Duodenal mucosa (tissue), 2 donors: ENCODE measurements at regions not wholly inside any gene's neighbourhood (a gene's known extent, or its start where the extent isn't known, plus 50 kb on each side); places are given as distances from the start of the nearest gene placed in this dataset.

ENCODE experiments used
- H3K27ac ChIP-seq: one replicate; pipeline ENCODE4 v1.7.0; 2013; ENCODE audit warnings: low read depth, low read length
- H3K27me3 ChIP-seq, 2 donors: one replicate each; pipeline ENCODE4 v1.7.0; 2013; ENCODE audit warnings: low read length in 2 of 2, control low read depth in 1 of 2; ENCODE audit not compliant: insufficient read depth in 2 of 2, control insufficient read depth in 1 of 2
- H3K36me3 ChIP-seq, 2 donors: one replicate each; pipeline ENCODE4 v1.7.0; 2013; ENCODE audit warnings: low read length in 2 of 2, control low read depth in 1 of 2; ENCODE audit not compliant: insufficient read depth in 2 of 2, control insufficient read depth in 1 of 2
- H3K4me1 ChIP-seq, 2 donors: one replicate each; pipeline ENCODE4 v1.7.0; 2013; ENCODE audit warnings: low read length in 2 of 2, control low read depth in 1 of 2; ENCODE audit not compliant: insufficient read depth in 2 of 2, control insufficient read depth in 1 of 2
- H3K4me3 ChIP-seq, 2 donors: one replicate each; pipeline ENCODE4 v1.7.0; 2013; ENCODE audit warnings: low read length in 2 of 2, low read depth in 1 of 2
- H3K9ac ChIP-seq, 2 donors: one replicate each; pipeline ENCODE4 v1.7.0; 2013; ENCODE audit warnings: low read length in 2 of 2, low read depth in 1 of 2
- H3K9me3 ChIP-seq, 2 donors: one replicate each; pipeline ENCODE4 v1.7.0; 2013; ENCODE audit warnings: low read length in 2 of 2, control low read depth in 1 of 2; ENCODE audit not compliant: control insufficient read depth in 1 of 2

DNA sequence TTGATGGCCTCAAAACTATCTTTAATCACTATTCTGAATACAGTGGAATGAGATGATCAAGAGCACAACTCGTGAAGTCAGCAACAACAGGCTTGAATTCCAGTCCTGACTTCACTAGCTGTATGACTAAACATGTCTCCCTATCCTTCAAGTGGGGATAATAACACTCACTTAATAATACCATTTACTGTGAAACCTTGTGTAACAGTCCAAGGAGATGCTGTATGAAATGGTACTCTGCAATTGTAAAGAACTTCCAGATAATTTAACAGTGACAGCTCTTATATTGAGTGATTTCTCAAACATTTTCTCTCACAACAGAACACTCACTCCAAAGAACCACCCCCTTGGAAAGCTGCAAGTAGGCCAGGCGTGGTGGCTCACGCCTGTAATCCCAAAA is 823.1 kb downstream of the DIAPH3 start:
- H3K9me3 ChIP-seq, result no peaks in the 10 kb centered on the region
- no peaks in the 10 kb centered on the region for H3K27me3 ChIP-seq
- no peak overlapping the region for H3K9ac ChIP-seq
- H3K27ac ChIP-seq, result no peak overlapping the region
- no peak overlapping the region for H3K4me3 ChIP-seq
- no peaks in the 10 kb centered on the region for H3K36me3 ChIP-seq
- H3K4me1 ChIP-seq, result no peaks in the 10 kb centered on the region

DNA sequence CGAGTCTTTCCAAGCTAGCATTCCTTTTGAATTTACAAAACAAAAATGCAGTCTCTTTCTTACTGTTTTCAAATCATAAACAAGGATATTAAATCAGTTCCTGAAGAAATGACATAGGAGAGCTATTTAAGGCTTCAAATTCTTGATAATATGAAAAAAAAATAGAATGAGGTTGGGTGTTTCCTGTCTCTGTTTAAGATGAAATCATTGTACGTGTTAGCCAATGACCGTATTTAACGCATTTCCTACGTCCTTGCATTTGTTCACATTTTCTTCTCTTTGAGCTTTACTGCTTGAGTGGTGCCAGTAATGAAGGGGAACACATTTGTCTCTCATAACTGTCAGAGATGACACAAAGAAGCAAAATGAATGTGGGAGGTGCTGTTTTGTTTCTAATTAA is 821.3 kb downstream of the DIAPH3 start:
- H3K27ac ChIP-seq, result no peak overlapping the region
- no peak overlapping the region for H3K4me3 ChIP-seq
- H3K9ac ChIP-seq, result no peak overlapping the region
- H3K27me3 ChIP-seq, result no peaks in the 10 kb centered on the region
- H3K4me1 ChIP-seq, result no peaks in the 10 kb centered on the region
- H3K9me3 ChIP-seq, result no peaks in the 10 kb centered on the region
- H3K36me3 ChIP-seq, result no peaks in the 10 kb centered on the region

- Histone ChIP-seq H3K9ac (no peak overlapping the region), H3K9me3 (no peaks in the 10 kb centered on the region), H3K36me3 (no peaks in the 10 kb centered on the region), H3K4me3 (no peak overlapping the region), H3K4me1 (no peaks in the 10 kb centered on the region), H3K27ac (no peak overlapping the region), H3K27me3 (no peaks in the 10 kb centered on the region)
Observed at GRCh38 chr13:59343132-59343531, 820.6 kb downstream of the DIAPH3 start.

- H3K9ac ChIP-seq, result no peak overlapping the region
- H3K27me3 ChIP-seq, result no peaks in the 10 kb centered on the region
- no peak overlapping the region for H3K27ac ChIP-seq
- no peaks in the 10 kb centered on the region for H3K36me3 ChIP-seq
- no peaks in the 10 kb centered on the region for H3K4me1 ChIP-seq
- H3K9me3 ChIP-seq, result no peaks in the 10 kb centered on the region
- no peak overlapping the region for H3K4me3 ChIP-seq
Observed at GRCh38 chr13:59343993-59344822, 819.5 kb downstream of the DIAPH3 start.

- Histone ChIP-seq H3K36me3 (no peaks in the 10 kb centered on the region), H3K27me3 (no peaks in the 10 kb centered on the region), H3K27ac (no peak overlapping the region), H3K9ac (no peak overlapping the region), H3K4me3 (no peak overlapping the region), H3K9me3 (no peaks in the 10 kb centered on the region), H3K4me1 (no peaks in the 10 kb centered on the region)
Observed at GRCh38 chr13:59345311-59345710, 818.4 kb downstream of the DIAPH3 start.

DNA sequence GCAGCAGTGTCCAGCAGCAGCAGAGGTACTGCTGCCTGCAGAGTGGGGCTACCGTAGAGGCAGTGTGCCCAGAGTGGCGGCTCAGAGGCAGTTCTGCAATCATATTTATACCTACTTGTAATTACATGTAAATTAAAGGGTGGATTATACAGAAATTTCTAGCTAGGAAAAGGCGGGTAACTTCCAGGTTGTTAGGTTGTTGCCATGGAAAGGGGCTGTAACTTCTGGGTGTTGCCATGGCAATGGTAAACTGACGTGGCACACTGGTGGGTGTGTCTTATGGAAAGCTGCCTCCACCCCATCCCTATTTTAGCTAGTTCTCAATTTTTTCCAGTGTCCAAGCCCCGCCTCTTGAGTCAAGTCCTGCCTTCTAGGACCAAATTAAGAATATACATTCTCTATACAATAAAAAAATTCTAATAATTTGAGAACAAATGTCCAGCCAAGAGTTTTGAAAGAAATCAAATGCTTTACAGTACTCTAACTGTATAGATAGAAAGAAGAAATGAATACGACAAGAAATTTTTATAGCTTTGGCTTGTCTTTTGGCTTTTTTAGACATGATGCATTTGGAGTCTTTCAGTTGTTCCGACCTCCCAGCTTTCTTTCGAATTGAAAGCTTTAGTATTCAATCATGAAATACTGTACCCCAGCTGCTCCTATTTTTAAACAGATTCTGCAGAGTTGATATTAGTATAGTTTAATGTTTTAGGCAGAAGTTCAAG is 816.6 kb downstream of the DIAPH3 start:
- H3K4me1 ChIP-seq, result no peaks in the 10 kb centered on the region
- no peak overlapping the region for H3K27ac ChIP-seq
- H3K4me3 ChIP-seq, result no peak overlapping the region
- no peaks in the 10 kb centered on the region for H3K9me3 ChIP-seq
- H3K27me3 ChIP-seq, result no peaks in the 10 kb centered on the region
- H3K36me3 ChIP-seq, result no peaks in the 10 kb centered on the region
- no peak overlapping the region for H3K9ac ChIP-seq

- H3K9me3 ChIP-seq, result no peaks in the 10 kb centered on the region
- no peak overlapping the region for H3K4me3 ChIP-seq
- H3K27ac ChIP-seq, result no peak overlapping the region
- H3K36me3 ChIP-seq, result no peaks in the 10 kb centered on the region
- H3K27me3 ChIP-seq, result no peaks in the 10 kb centered on the region
- no peaks in the 10 kb centered on the region for H3K4me1 ChIP-seq
- no peak overlapping the region for H3K9ac ChIP-seq
Observed at GRCh38 chr13:59348617-59349016, 815.1 kb downstream of the DIAPH3 start.

GRCh38 chr13:59352600-59352999 is 811.1 kb downstream of the DIAPH3 start:
- H3K27ac ChIP-seq, result no peak overlapping the region
- no peak overlapping the region for H3K9ac ChIP-seq
- H3K9me3 ChIP-seq, result no peaks in the 10 kb centered on the region
- no peak overlapping the region for H3K4me3 ChIP-seq
- no peaks in the 10 kb centered on the region for H3K4me1 ChIP-seq
- H3K27me3 ChIP-seq, result no peaks in the 10 kb centered on the region
- no peaks in the 10 kb centered on the region for H3K36me3 ChIP-seq

- Histone ChIP-seq H3K9me3 (no peaks in the 10 kb centered on the region), H3K4me1 (no peaks in the 10 kb centered on the region), H3K27me3 (no peaks in the 10 kb centered on the region), H3K9ac (no peak overlapping the region), H3K27ac (no peak overlapping the region), H3K4me3 (no peak overlapping the region), H3K36me3 (no peaks in the 10 kb centered on the region)
Observed at GRCh38 chr13:59354665-59355369, 808.9 kb downstream of the DIAPH3 start.

DNA sequence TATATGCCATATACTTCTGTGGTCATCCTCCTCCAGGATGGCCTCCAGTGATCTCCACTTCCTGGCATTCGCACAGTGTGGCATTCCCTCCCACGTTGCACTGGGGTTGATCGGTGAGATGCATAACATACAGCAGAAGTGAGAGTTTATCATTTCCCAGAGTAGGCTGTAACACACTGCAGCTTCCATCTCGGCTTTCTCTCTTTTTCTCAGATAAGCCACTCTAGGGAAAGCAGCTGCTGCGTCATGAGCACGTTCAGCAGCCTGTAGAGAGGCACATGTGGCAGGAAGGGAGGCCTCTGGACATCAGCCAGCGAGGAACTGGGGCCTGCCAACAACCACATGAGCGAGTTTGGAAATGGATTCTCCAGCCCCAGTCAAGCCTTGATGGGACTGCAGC is 807.1 kb downstream of the DIAPH3 start:
- Histone ChIP-seq H3K27me3 (no peaks in the 10 kb centered on the region), H3K9me3 (no peaks in the 10 kb centered on the region), H3K27ac (no peak overlapping the region), H3K36me3 (no peaks in the 10 kb centered on the region), H3K9ac (no peak overlapping the region), H3K4me3 (no peak overlapping the region), H3K4me1 (no peaks in the 10 kb centered on the region)
